ENCODE measurements at regions not wholly inside any gene's neighbourhood (a gene's known extent, or its start where the extent isn't known, plus 50 kb on each side); places are given as distances from the start of the nearest gene placed in this dataset.

GRCh38 chr5:133782736-133783135 lies 170.4 kb upstream of the FSTL4 start:
- DNase-seq (ENCODE audit: low read depth), result no peak
- H3K4me3 ChIP-seq (ENCODE audit: low read depth, low read length), result no peak overlapping the region
- TF ChIP-seq, protein P1, sequence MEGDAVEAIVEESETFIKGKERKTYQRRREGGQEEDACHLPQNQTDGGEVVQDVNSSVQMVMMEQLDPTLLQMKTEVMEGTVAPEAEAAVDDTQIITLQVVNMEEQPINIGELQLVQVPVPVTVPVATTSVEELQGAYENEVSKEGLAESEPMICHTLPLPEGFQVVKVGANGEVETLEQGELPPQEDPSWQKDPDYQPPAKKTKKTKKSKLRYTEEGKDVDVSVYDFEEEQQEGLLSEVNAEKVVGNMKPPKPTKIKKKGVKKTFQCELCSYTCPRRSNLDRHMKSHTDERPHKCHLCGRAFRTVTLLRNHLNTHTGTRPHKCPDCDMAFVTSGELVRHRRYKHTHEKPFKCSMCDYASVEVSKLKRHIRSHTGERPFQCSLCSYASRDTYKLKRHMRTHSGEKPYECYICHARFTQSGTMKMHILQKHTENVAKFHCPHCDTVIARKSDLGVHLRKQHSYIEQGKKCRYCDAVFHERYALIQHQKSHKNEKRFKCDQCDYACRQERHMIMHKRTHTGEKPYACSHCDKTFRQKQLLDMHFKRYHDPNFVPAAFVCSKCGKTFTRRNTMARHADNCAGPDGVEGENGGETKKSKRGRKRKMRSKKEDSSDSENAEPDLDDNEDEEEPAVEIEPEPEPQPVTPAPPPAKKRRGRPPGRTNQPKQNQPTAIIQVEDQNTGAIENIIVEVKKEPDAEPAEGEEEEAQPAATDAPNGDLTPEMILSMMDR (IDR thresholded peaks at IDR 0.05; ENCODE audit: control insufficient read depth, extremely low read depth, insufficient read depth), result no peak

DNA sequence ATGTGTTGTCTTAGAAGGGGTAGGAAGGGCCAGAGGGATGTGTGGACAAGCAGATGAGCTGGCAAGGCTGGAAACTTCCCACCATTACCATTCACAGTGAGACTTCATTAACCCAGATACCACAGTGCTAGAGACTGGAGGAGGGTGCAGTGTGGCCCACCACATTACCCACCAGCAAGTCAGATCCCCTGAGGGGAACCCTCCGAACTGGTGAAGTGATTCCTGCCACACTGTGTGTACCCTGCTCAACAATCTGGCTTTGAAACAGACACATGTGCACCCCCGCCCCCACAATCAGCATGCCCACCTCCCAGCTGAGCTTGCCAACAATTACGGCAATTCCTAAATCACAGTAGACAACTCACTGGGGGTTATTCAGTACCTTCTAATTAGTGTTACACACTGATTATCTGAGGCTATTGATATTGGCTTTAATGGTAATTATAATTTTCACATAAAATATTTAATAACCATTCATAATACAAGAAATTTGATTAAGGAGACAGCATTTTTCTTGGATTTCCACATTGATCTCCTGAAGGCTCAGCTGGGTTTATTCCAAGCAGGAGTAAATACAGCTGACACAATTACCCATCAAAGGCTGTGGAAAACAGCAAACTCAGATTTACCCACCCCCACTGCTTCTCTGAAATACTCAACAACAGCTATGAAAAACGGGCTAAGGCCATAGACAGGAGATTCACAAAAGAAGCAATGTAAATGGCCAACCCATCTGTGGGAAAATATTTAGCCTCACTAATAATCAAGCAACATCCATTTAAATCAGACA lies 169.3 kb upstream of the FSTL4 start:
- TF ChIP-seq, protein P1 (IDR thresholded peaks at IDR 0.05; ENCODE audit: control insufficient read depth, extremely low read depth, insufficient read depth), result no peak
- DNase-seq (ENCODE audit: low read depth), result no peak
- no peak overlapping the region for H3K4me3 ChIP-seq (ENCODE audit: low read depth, low read length)

GRCh38 chr5:133780619-133781280 lies 168.4 kb upstream of the FSTL4 start:
- no peak overlapping the region for H3K4me3 ChIP-seq (ENCODE audit: low read depth, low read length)
- no peak for DNase-seq (ENCODE audit: low read depth)
- TF ChIP-seq, protein P1 (IDR thresholded peaks at IDR 0.05; ENCODE audit: control insufficient read depth, extremely low read depth, insufficient read depth), result no peak

DNA sequence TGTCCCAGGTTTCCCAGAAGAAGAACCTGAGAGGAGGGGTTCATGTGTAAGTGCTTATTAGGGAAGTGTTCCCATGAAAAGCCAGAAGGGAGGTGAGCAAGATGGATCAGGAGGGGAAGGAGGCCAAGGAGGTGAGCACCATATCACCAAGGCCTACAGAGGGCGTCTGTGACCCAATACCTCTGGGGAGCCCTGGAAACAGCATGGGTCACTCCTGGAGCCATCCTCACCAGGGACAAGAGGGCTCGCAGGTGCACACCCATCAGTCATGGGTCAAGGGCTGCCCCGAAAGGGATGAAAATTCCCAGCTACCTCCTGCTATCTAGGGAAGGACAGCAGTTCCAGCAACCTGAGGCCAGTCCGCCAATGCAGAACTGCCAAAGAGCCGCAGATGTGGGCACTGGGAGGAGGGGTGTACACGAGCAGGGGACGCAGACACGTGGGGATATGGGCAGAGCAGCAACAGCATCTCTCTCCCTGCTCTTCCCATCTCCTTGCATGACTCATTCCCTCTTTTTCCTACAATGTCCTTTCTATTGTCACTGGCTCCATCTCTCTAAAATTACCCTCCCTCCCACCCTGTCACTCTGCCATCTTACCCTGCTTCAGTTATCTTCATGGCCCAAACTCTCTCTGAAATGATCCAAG lies 167.6 kb upstream of the FSTL4 start:
- TF ChIP-seq, protein P1 (IDR thresholded peaks at IDR 0.05; ENCODE audit: control insufficient read depth, extremely low read depth, insufficient read depth), result 0 out of 2 replicates have a peak, but pooled peaks have one; percentile 3
- H3K4me3 ChIP-seq (ENCODE audit: low read depth, low read length), result no peak overlapping the region
- DNase-seq (ENCODE audit: low read depth), result no peak

GRCh38 chr5:133778636-133779035 lies 166.3 kb upstream of the FSTL4 start:
- TF ChIP-seq, protein P1 (IDR thresholded peaks at IDR 0.05; ENCODE audit: control insufficient read depth, extremely low read depth, insufficient read depth), result no peak
- DNase-seq (ENCODE audit: low read depth), result no peak

GRCh38 chr5:133777951-133778350 lies 165.6 kb upstream of the FSTL4 start:
- no peak overlapping the region for H3K4me3 ChIP-seq (ENCODE audit: low read depth, low read length)
- TF ChIP-seq, protein P1 (IDR thresholded peaks at IDR 0.05; ENCODE audit: control insufficient read depth, extremely low read depth, insufficient read depth), result no peak
- DNase-seq (ENCODE audit: low read depth), result no peak

More at GRCh38 chr5:133778636-133779035, 166.3 kb upstream of the FSTL4 start:
- H3K4me3 ChIP-seq (ENCODE audit: low read depth, low read length), result no peak overlapping the region

All from LNCaP clone FGC (cell line).